ENCODE measurements at regions not wholly inside any gene's neighbourhood (a gene's known extent, or its start where the extent isn't known, plus 50 kb on each side); places are given as distances from the start of the nearest gene placed in this dataset.
"Not testable (repeated sequence)": the region's sequence is repeated elsewhere in the genome, so short reads cannot be mapped to it uniquely, and the experiment has no call there.

DNA sequence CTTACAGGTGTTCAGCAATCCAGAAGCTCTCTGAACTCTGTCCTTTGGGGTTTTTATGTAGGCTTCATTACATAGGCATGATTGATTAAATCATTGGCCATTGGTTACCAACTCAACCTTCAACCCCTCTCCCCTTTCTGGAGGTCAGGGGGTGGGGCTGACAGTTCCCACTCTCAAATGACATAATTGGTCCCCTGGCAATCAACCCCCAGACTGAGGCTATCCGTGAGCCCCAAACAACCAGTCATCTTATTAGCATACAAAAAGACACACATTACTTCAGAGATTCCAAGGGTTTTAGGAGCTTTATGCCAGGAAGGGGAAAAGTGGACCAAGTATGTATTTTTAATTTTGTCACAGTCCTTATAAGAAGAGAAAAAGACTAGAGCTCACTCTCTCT, 92.1 kb downstream of the ZNF467 start:
- no peak for DNase-seq

DNA sequence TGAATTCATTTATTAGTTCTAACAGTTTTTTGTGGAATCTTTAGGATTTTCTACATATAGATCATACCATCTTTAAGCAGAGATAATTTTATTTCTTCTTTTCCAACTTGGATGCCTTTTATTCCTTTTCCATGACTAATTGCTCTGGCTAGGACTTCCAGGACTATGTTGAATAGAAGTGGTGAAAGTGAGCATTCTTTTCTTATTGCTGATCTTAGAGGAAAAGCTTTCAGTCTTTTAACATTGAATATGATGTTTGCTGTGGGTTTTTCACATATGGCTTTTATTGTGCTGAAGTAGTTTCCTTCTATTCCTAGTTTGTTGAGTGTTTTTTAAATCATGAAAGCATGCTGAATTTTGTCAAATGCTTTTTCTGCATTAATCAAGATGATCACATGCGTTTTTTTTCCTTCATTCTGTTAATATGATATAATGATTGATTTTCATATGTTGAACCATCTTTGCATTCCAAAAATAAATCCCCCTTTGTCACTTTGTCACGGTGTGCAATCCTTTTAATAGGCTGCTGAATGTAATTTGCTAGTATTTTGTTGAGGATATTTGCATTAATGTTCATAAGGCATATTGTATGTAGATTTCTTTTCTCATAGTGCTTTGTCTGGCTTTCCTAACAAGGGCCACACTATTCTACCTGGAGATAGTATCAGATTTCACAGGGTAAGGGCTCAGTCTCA, 92.9 kb downstream of the ZNF467 start:
- no peak for DNase-seq

DNA sequence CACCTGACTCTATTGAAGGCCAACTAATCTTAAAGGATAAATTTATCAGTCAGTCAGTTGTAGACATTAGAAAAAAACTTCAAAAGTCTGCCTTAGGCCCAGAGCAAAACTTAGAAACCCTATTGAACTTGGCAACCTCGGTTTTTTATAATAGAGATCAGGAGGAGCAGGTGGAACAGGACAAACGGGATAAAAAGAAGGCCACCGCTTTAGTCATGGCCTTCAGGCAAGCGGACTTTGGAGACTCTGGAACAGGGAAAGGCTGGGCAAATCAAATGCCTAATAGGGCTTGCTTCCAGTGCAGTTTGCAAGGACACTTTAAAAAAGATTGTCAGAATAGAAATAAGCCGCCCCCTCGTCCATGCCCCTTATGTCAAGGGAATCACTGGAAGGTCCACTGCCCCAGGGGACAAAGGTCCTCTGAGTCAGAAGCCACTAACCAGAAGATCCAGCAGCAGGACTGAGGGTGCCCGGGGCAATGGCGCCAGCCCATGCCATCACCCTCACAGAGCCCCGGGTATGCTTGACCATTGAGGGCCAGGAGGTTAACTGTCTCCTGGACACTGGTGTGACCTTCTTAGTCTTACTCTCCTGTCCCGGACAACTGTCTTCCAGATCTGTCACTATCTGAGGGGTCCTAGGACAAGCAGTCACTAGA, 98.5 kb downstream of the ZNF467 start:
- not testable (repeated sequence) for DNase-seq

DNA sequence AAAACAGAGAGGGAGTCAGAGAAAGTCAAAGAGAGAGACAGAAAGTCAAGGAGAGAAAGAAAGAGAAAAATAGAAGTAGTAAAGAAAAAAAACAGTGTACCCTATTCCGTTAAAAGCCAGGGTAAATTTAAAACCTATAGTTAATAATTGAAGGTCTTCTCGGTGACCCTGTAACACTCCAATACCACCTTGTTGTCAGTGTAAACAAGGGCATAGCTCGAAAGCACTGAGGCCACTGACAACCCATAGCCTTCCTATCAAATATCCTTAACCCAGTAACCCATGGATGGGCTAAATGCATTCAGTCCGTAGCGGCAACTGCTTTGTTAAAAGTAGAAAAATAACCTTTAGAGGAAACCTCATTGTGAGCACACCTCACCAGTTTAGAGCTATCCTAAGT, 100.4 kb downstream of the ZNF467 start:
- DNase-seq = no peak

DNA sequence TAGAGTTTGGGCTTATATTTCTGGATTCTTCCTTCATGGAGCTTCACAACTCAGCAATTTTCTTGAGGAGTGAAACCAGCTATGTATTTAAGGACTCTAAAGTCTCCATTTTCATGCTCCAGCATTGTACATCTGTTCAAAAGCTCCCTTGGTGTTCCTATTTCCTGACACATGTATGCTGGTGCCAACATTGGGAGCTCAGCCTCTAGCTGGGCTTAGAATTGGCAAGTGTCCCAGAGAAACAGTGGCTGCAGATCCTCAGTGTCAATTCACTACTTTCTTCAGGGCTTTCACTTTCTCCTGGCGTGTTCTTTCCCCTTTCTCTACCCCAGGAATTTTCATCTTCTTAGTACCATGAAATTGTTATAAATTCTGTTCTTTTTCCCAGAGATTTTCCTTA, 103.1 kb downstream of the ZNF467 start:
- no peak for DNase-seq

DNA sequence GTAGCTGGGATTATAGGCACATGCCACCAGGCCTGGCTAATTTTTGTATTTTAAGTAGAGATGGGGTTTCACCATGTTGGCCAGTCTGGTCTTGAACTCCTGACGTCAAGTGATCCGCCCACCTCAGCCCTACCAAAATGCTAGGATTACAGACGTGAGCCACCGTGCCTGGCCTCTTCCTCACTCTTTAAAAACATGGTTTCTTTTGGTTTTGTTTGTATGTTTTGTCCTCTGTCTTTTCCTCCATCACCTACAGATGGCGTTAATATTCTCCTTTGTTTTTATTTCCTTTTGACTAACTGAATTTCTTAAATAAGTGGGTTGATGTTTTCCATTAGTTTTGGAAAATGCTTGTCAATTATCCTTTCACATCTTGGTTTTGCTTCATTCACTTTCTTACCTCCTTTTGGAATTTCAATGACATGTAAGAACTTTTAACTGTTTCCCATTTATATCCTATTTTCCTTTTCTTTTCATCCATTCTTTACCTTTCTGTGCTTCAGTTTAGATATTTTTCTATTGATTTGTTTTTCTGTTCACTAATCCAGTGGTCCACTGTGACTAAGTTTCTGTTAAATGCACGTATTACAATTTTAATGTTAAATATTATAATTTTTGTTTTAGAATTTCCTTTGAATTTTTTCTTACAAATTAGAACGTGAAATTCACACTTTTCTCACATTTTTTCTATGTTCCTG, 104.1 kb downstream of the ZNF467 start:
- peak; percentile 35 for DNase-seq

DNA sequence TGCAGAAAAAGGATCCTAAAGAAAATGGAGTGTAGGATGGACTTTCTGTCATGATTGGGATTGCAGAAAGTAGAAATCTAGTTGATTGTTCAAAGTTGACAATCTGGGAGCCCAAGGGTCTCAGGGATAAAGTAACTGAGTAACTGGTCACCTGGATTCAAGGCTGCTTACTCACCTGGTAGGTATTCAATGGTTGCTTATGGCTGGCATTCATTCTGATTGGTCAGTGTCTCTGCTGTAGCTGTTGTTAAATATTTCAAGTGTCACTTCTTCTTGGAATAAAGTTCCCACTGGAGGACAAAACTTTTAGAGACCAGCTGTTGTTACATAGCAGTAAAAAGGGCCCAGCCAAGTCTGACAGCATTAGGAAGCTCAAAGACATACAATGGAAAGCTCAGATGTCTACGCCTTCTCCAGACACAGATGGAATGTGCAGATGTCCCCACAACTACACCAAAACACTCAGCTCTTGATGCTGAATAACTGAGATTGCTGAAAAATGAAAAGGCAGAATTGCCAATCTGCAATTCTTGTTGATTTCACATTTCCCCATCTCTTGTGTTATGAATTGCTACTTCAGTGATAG, 106.9 kb downstream of the ZNF467 start:
- no peak for DNase-seq

DNA sequence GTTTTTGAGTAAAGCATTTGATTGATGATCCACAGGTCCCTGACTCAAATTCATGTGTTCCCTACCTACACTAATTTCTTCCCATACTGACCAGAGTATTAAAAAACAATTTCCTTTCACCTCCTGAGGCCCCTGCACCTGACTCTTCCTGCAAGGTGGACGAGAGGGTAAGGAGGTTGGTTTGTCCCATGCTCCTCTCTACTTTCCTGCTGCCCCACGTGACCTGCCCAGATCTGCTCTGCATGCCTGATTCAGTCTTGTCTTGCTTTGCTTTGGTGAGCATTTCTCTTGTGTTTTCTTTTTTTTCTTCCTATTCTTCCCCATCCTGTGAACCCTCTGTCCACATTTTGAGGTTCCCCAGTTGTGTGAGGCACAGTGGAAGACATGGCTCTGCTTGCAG, 107.8 kb downstream of the ZNF467 start:
- DNase-seq = not testable (repeated sequence)

DNA sequence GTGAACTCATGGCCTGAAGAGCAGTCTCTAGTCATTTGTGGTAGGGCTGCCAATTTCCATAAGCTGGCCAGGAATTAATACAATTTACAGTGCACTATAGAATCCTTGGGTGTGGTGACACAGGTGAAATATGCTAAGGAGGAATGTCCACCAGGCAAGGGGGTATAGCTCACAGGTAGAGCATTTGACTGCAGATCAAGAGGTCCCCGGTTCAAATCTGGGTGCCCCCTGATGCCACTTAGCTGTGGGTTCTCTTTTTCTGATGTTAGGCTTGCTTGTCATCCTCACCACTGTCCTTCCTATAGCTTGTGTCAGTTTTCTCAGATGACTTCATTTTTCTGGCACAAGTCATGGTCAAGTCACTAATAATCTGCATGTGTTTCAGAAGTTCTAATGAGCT, 108.7 kb downstream of the ZNF467 start:
- DNase-seq = no peak

DNA sequence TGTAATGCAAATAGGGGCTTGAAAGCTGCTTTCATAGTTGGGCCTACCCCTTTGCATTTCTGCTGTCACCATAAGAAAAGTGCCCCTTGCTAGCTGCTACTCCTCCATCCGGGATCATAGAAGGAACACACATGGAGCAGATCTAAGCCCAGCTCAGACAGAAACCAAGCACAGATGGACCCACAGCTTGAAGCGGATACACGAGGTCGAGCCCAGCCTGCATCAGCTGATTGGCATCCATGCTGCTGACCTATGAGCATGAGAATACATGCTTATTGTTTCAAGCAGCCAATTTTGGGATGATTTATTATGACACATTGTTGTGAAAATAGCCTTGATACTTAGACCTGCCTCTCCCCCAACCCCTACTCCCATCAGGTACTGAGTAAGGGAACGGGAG, 109.2 kb downstream of the ZNF467 start:
- DNase-seq = no peak

DNA sequence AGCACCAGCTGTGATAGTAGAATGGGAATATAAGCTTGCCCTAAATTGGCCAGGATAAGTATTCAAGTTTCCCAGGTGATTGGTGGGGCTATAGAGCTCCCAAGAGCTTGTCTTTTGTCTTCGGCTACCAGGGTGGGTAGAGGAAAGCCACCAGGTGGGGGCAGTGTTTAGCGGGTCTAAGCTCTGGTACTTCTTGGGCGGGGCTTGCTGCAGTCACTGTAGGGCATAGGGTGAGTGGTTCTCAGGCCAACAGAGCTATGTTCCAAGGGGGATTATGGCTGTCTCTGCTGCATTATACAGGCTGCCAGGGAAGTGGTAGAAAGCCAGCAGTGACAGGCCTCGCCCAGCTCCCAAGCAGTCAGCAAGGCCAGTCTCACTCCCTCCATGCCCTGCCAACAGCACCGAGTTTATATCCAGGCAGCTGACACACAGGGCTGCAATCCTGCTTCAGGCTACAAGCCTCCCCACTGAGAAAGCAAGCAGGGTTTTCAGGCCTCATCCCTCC, 110.7 kb downstream of the ZNF467 start:
- peak; percentile 61 for DNase-seq

DNA sequence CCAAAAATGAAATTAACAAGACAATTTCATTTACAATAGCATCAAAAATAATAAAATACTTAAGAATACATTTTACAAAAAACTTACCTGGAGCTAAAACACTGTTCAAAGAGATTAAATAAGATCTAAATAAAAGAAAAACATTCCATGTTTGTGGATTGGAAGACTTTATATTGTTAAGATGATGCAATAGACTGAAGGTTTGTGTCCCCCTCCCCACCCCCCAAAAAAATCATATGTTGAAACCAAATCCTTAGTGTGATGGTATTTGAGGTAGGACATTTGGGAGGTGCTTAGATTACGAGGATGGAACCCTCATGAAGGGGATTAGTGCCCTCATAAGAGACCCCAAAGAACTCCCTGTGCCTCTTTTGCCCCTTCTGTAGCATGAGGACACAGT, 117.6 kb downstream of the ZNF467 start:
- DNase-seq = no peak

DNA sequence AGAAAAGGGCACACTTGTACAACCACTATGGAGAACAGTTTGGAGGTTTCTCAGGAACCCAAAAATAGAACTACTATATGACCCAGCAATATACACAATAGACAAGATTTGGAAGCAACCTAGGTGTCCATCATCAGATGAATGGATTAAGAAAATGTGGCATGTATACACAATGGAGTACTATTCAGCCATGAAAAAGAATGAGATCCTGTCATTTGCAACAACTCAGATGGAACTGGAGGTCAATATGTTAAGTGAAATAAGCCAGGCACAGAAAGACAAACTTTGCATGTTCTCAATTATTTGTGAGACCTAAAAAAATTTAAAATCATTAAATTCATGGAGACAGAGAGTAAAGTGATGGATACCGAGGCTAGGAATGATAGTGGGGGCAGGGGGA, 118.8 kb downstream of the ZNF467 start:
- DNase-seq = no peak

DNA sequence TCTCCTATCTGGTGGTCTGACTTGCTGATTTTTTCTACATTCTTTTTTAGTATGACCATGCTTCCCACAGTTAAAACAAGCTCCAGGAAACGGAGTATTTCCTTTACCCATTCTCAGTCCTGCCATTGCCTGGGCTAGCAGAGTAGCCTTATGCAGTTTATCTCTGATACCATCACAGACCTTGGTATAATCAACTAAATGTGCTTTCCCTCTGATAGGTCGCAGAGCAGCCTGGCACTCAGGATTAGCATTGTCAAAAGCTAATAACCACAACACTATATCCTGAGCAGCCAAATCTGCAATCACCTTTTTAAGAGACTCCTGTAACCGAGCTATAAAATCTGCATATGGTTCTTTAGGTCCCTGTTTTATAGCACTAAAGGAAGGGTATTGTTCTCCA, 123.2 kb downstream of the ZNF467 start:
- not testable (repeated sequence) for DNase-seq

DNA sequence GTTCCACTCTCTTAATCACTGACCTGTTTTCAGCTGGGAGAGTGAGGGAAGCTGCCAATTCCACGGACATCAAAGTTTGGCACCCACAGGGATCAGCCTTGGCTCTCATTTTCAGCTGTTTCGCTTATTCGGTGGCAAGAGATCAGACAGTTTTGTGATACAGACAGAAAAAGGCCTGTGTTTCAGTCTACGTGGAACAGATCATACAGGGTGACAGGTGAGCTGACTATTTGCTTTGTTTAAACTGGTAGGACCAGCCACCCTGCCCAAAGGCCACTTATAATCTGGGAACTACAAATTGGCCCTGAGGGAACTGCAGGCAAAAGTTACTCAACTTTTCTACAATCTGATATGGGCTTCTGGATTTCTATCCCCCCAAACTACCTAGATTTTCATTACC, 128.6 kb downstream of the ZNF467 start:
- DNase-seq = no peak

DNA sequence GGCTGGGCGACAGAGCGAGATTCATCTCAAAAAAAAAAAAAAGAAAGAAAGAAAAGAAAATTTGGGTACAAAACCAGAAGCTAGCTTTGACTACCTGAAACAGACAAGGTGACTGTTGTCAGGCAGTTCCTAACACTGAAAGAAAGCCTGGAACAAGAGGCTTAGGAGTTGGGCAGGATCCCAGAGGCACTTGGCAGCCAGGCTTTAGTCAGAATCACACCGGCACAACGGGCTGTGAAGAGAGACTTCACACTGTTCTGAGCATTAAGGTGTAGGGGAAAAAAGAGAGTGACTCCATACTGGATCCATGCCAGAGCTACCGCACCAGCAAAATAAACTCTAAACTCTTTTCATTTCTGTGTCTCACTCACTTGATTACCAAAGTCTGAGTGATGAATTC, 130.8 kb downstream of the ZNF467 start:
- no peak for DNase-seq

DNA sequence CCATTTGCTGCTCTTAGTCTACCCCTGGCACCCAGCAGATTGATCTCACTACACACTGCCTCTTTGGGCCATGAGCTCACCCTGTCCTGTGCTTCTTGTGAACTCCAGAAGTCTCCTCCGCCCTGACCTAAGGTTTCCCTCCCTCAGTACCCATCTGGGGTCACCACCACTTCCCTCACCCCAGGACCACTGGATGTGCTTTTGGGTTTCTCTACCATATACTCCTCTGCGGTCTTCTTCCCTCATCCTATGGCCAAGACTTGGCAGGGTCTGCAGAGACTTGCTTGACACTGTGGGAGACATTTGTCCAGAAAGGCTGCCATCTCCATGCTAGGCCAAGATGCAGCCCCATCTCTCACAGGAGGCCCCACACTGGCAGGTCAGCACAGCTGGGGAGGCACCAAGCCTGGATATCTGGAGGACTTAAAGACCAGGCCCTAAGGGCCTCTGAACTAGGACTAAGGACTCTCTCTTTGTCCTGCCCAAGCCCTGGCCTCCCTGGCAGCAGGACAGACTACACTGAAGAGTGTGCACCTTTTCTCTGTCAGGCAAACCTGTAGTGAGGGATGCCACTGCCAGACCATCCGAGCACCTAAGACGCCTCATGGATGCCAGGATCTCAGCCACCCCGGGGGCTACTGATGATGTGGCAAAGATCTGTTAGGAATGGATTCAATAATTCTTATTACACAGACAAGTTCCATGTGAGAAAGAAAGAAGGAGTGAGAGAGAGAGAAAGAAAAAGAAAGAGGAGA, 134.6 kb downstream of the ZNF467 start:
- DNase-seq = no peak

DNA sequence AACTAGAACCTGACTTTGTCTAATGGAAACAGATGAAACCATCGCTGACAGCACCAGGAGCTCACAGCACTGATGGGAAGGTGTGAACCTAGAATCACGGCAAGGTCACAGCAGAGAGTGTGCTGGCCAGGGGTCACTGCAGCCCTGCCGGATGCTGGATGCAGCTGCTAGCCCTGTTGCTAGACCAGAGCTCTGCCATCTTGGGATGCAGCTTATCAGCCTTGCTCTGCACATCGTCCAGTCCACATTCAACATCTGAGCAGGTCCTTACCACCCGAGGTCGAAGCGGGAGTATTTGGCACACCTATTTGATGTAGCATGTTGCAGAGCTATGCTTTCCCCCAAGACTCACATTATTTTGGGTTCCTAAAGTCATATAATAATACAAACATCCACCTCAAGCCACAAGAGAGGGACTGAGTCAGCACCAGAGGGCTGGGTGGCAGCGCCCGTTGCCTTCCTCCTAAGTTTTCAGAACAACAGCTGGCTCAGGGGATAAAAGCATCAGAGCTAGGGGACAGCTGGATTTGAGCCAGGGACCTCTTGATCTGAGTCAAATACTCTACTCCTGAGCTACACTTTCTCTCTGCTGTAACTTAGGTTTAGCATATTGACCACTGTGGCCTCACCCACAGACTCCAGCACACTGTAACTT, 135.3 kb downstream of the ZNF467 start:
- DNase-seq = no peak

DNA sequence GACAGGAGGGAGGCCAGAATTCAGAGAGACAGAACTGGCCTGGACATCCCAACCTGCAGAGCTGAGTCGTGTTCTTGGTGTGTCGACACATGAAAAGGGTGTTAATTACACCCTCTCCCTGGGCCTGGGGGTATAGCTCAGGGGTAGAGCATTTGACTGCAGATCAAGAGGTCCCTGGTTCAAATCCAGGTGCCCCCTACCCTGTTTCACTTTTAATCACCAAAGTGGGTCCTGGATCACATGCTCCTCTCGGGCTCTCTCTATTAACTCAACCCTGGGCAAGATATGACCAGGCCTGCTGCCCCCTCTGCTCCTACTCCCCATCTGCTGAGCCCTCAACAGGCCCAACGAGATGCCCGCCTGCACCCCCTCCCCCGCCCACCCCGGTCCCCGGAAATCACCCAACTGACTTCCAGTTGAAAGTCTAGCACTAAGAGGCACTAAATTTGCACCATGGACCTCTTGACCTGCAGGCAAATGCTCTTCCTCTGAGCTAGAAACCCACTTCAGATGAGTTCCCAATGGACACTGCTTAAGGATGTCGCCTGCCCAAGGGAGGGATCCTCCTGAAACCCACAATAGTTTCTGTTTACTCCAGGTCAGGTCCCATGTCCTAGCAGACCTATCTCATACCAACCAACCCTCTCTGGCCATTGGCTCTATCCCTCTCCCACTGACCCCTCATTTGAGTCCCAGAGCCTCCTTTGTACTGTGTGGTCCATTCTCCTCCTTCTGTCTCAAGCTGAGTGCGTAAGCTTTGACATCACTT, 137.6 kb downstream of the ZNF467 start:
- no peak for DNase-seq

DNA sequence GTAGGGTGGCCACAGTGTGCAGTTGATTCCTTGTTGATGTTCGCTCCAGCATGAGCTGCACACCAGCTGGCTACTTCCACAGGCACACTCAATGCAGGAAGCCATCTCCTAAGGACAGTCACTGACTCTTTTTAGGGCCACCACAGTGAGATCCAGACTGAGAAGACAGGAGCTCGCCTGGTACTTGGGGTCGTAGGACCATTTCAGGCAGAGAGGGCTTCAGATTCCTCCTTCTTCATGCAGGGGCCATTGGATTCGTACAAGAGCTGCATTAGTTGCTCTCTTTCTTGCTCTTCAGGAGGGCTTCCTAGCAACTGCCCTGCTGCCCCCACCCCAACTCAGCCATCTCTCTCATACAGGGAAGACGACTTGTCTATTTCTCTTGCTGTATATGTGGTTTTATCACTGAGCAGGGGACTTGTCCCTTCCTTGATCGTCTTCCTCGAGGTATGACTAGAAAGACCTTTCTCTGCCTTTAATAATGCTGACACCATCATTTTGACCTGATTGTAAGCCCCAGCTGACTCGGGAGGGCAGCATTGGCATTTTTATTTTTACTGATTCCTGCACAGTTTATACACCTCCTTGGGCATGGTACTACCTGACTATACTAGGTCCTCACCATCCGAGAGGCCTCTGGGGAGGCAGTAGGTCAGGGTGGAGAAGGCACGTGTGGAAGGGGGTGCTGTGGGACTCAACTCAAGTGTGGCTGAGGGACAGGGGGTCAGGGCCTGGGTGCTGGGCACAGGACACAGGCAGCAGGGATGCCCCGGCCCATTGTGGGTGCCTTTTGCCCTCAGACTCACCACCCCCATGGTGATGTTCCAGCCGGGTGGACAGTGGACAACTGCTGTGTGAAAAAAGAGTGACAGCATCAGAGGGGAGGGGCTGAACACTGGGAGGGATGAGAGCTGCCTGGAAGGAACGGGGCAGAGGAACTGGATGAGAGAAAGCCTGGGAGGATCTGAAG, 136.7 kb upstream of the ZNF746 start:
- DNase-seq = no peak
